Neuronal stem cell (in vitro differentiated cells): ENCODE measurements at regions not wholly inside any gene's neighbourhood (a gene's known extent, or its start where the extent isn't known, plus 50 kb on each side); places are given as distances from the start of the nearest gene placed in this dataset.

Experiments
- DNase-seq: peaks from one replicate; pipeline ENCODE4 v3.0.0-alpha.2; 2013; ENCODE audit warnings: low spot score
- H2AFZ ChIP-seq: one replicate; pipeline ENCODE4 v1.6.1; 2013; ENCODE audit warnings: mild to moderate bottlenecking, low read length, inconsistent platforms
- H2AK5ac ChIP-seq: 2 replicates; pipeline ENCODE4 v1.6.1; 2013; ENCODE audit warnings: low read depth, mild to moderate bottlenecking, inconsistent platforms, low read length, moderate library complexity, mixed read lengths
- H2BK120ac ChIP-seq: 2 replicates; pipeline ENCODE4 v1.6.1; 2013; ENCODE audit warnings: low read depth, mild to moderate bottlenecking, inconsistent platforms, low read length, moderate library complexity, mixed read lengths
- H2BK12ac ChIP-seq: one replicate; pipeline ENCODE4 v1.6.1; 2013; ENCODE audit warnings: low read length, inconsistent platforms
- H2BK15ac ChIP-seq: 2 replicates; pipeline ENCODE4 v1.6.1; 2013; ENCODE audit warnings: mild to moderate bottlenecking, low read length, inconsistent platforms, mixed read lengths
- H2BK5ac ChIP-seq: one replicate; pipeline ENCODE4 v1.6.1; 2013; ENCODE audit warnings: inconsistent platforms, mild to moderate bottlenecking, low read length, moderate library complexity
- H3K14ac ChIP-seq: one replicate; pipeline ENCODE4 v1.6.1; 2013; ENCODE audit warnings: low read length, inconsistent platforms
- H3K18ac ChIP-seq: 2 replicates; pipeline ENCODE4 v1.6.1; 2013; ENCODE audit warnings: low read length, inconsistent platforms
- H3K23ac ChIP-seq: 2 replicates; pipeline ENCODE4 v1.6.1; 2013; ENCODE audit warnings: low read depth, mild to moderate bottlenecking, mixed read lengths, low read length, inconsistent platforms; ENCODE audit not compliant: poor library complexity
- H3K27ac ChIP-seq: replicated peaks from 3 replicates; pipeline ENCODE4 v1.5.1; 2013; ENCODE audit warnings: low read length, inconsistent platforms
- H3K27me3 ChIP-seq, 3 experiments: 2 replicates each; pipeline ENCODE4 v1.6.1; 2013; ENCODE audit warnings: low read length in 3 of 3, mild to moderate bottlenecking in 2 of 3, inconsistent platforms in 1 of 3, low read depth in 1 of 3, mixed read lengths in 1 of 3, moderate library complexity in 1 of 3; ENCODE audit not compliant: control insufficient read depth in 3 of 3, insufficient read depth in 3 of 3
- H3K36me3 ChIP-seq, 2 donors: replicated peaks in 1 of 2; 2 replicates each; pipeline ENCODE4 v1.6.1; 2013; ENCODE audit warnings: low read length in 2 of 2; ENCODE audit not compliant: control insufficient read depth in 2 of 2, insufficient read depth in 2 of 2
- H3K4ac ChIP-seq: 2 replicates; pipeline ENCODE4 v1.6.1; 2013; ENCODE audit warnings: inconsistent platforms, mild to moderate bottlenecking, low read length, moderate library complexity
- H3K4me1 ChIP-seq, 2 donors: 1 replicate in 1 of 2; 2 replicates in 1 of 2; pipeline ENCODE4 v1.6.1; 2013; ENCODE audit warnings: low read length in 2 of 2, low read depth in 1 of 2; ENCODE audit not compliant: control insufficient read depth in 2 of 2, insufficient read depth in 1 of 2
- H3K4me2 ChIP-seq: one replicate; pipeline ENCODE4 v1.6.1; 2013; ENCODE audit warnings: mild to moderate bottlenecking, low read length, inconsistent platforms; ENCODE audit not compliant: insufficient read depth, poor library complexity, severe bottlenecking
- H3K4me3 ChIP-seq, 2 donors: 2 replicates each; pipeline ENCODE4 v1.5.1; 2013; ENCODE audit warnings: low read length in 2 of 2, mild to moderate bottlenecking in 2 of 2, inconsistent platforms in 1 of 2, moderate library complexity in 1 of 2
- H3K79me1 ChIP-seq: one replicate; pipeline ENCODE4 v1.6.1; 2013; ENCODE audit warnings: low read depth, mild to moderate bottlenecking, inconsistent platforms, low read length, moderate library complexity
- H3K9ac ChIP-seq: one replicate; pipeline ENCODE4 v1.6.1; 2013; ENCODE audit warnings: mild to moderate bottlenecking, low read depth, low read length, inconsistent platforms; ENCODE audit not compliant: poor library complexity
- H3K9me3 ChIP-seq, 2 donors: replicated peaks in 1 of 2; 2 replicates each; pipeline versions ENCODE3 to v1.6.1; 2013; ENCODE audit warnings: low read length in 2 of 2, mild to moderate bottlenecking in 2 of 2, inconsistent platforms in 1 of 2, low read depth in 1 of 2, mixed read lengths in 1 of 2, moderate library complexity in 1 of 2; ENCODE audit not compliant: control insufficient read depth in 2 of 2, insufficient read depth in 1 of 2
- H4K8ac ChIP-seq: one replicate; pipeline ENCODE4 v1.6.1; 2013; ENCODE audit warnings: low read depth, mild to moderate bottlenecking, inconsistent platforms, low read length, moderate library complexity
- H4K91ac ChIP-seq: one replicate; pipeline ENCODE4 v1.6.1; 2013; ENCODE audit warnings: low read length, low read depth, mild to moderate bottlenecking, inconsistent platforms; ENCODE audit not compliant: poor library complexity
- WGBS, 2 donors: extraction: QIAGEN DNeasy Blood & Tissue Kit; methylation state at CpG; one replicate each; pipeline ENCODE4 v1.1.7; 2013; ENCODE audit warnings: missing lambda C conversion rate in 2 of 2, mixed read lengths in 1 of 2; ENCODE audit not compliant: insufficient read length in 2 of 2, insufficient replicate concordance in 1 of 2; ENCODE audit errors: extremely low coverage in 2 of 2; 5-methylcytosine and 5-hydroxymethylcytosine counted together

GRCh38 chr4:126965877-126966276 is 666.9 kb upstream of the INTU start:
- no peaks in the 10 kb centered on the region for H3K79me1 ChIP-seq
- no peak overlapping the region for H3K9ac ChIP-seq
- H3K23ac ChIP-seq: no peak overlapping the region
- H2AK5ac ChIP-seq: no peak overlapping the region
- no peaks in the 10 kb centered on the region for H3K36me3 ChIP-seq
- DNase-seq: no peak
- no peak overlapping the region for H2BK120ac ChIP-seq
- no peak overlapping the region for H3K18ac ChIP-seq
- no peak overlapping the region for H3K4ac ChIP-seq
- no peak overlapping the region for H3K4me3 ChIP-seq
- H3K9me3 ChIP-seq: no peaks in the 10 kb centered on the region
- no peak overlapping the region for H4K8ac ChIP-seq
- H3K4me2 ChIP-seq: no peak overlapping the region
- H4K91ac ChIP-seq: no peak overlapping the region
- no peak overlapping the region for H3K27ac ChIP-seq
- H3K14ac ChIP-seq: no peak overlapping the region
- peaks cover 0 to 3% of the 10 kb centered on the region in 2 donors for H3K4me1 ChIP-seq
- no peak overlapping the region for H2BK12ac ChIP-seq
- no peak overlapping the region for H2AFZ ChIP-seq
- H3K27me3 ChIP-seq: no peaks in the 10 kb centered on the region
- no peak overlapping the region for H2BK15ac ChIP-seq
- no peak overlapping the region for H2BK5ac ChIP-seq
- no CpG with 5 or more reads among the region's 4 CpGs for WGBS, 2 donors

GRCh38 chr4:126969360-126970235 is 663.2 kb upstream of the INTU start:
- Histone ChIP-seq H4K91ac (no peak overlapping the region), H2BK120ac (no peak overlapping the region), H3K4ac (no peak overlapping the region), H3K4me1 (peaks cover 0 to 3% of the 10 kb centered on the region in 2 donors), H3K4me3 (no peak overlapping the region), H2BK12ac (no peak overlapping the region), H2BK5ac (no peak overlapping the region), H3K9me3 (no peaks in the 10 kb centered on the region), H3K36me3 (no peaks in the 10 kb centered on the region), H3K4me2 (no peak overlapping the region), H3K18ac (no peak overlapping the region), H3K9ac (no peak overlapping the region), H3K79me1 (no peaks in the 10 kb centered on the region), H3K23ac (no peak overlapping the region), H3K14ac (no peak overlapping the region), H2BK15ac (no peak overlapping the region), H4K8ac (no peak overlapping the region), H3K27ac (no peak overlapping the region), H2AFZ (peak overlapping the region; percentile 75), H2AK5ac (no peak overlapping the region), H3K27me3 (no peaks in the 10 kb centered on the region)
- no CpG with 5 or more reads among the region's 6 CpGs for WGBS, 2 donors
- no peak for DNase-seq

- no peak overlapping the region for H3K4me2 ChIP-seq
- no peak overlapping the region for H2AFZ ChIP-seq
- no peak overlapping the region for H2BK12ac ChIP-seq
- no peak overlapping the region for H2BK120ac ChIP-seq
- DNase-seq: no peak
- no CpG with 5 or more reads among the region's 1 CpG for WGBS, 2 donors
- H3K9me3 ChIP-seq: no peaks in the 10 kb centered on the region
- peaks cover 0 to 6% of the 10 kb centered on the region in 2 donors for H3K4me1 ChIP-seq
- no peak overlapping the region for H2AK5ac ChIP-seq
- no peaks in the 10 kb centered on the region for H3K79me1 ChIP-seq
- no peak overlapping the region for H3K9ac ChIP-seq
- no peak overlapping the region for H3K18ac ChIP-seq
- H3K36me3 ChIP-seq: no peaks in the 10 kb centered on the region
- no peak overlapping the region for H3K14ac ChIP-seq
- no peaks in the 10 kb centered on the region for H3K27me3 ChIP-seq
- H3K4me3 ChIP-seq: no peak overlapping the region
- no peak overlapping the region for H4K8ac ChIP-seq
- no peak overlapping the region for H3K4ac ChIP-seq
- no peak overlapping the region for H2BK15ac ChIP-seq
- H4K91ac ChIP-seq: no peak overlapping the region
- no peak overlapping the region for H3K23ac ChIP-seq
- no peak overlapping the region for H3K27ac ChIP-seq
- no peak overlapping the region for H2BK5ac ChIP-seq
Observed at GRCh38 chr4:126973201-126973600, 659.6 kb upstream of the INTU start.

GRCh38 chr4:126976850-126977632 is 655.7 kb upstream of the INTU start:
- Histone ChIP-seq H2BK12ac (no peak overlapping the region), H3K4ac (no peak overlapping the region), H3K9me3 (no peaks in the 10 kb centered on the region), H3K14ac (no peak overlapping the region), H3K4me2 (no peak overlapping the region), H3K9ac (no peak overlapping the region), H3K4me1 (peaks cover 0 to 4% of the 10 kb centered on the region in 2 donors), H2AK5ac (no peak overlapping the region), H2BK5ac (no peak overlapping the region), H4K91ac (no peak overlapping the region), H2BK15ac (no peak overlapping the region), H2BK120ac (no peak overlapping the region), H3K27ac (no peak overlapping the region), H3K18ac (no peak overlapping the region), H3K79me1 (no peaks in the 10 kb centered on the region), H3K36me3 (no peaks in the 10 kb centered on the region), H2AFZ (peak overlapping the region; percentile 61), H3K27me3 (no peaks in the 10 kb centered on the region), H4K8ac (no peak overlapping the region), H3K4me3 (no peak overlapping the region), H3K23ac (no peak overlapping the region)
- no CpG with 5 or more reads among the region's 5 CpGs for WGBS, 2 donors
- no peak for DNase-seq
